ENCODE measurements at regions not wholly inside any gene's neighbourhood (a gene's known extent, or its start where the extent isn't known, plus 50 kb on each side); places are given as distances from the start of the nearest gene placed in this dataset.

- H3K4me3 ChIP-seq = no peak overlapping the region
- H3K27me3 ChIP-seq = no peaks in the 10 kb centered on the region
- DNase-seq = no peak
- no peaks in the 10 kb centered on the region for H3K36me3 ChIP-seq (ENCODE audit: low read depth, missing control alignments)
- 85 to 91% methylated on average over 6 of the region's 6 CpGs for WGBS, 2 donors
- TF ChIP-seq CTCF (IDR thresholded peaks at IDR 0.05) = no peak
- no peak for TF ChIP-seq POLR2A (IDR thresholded peaks at IDR 0.05)
- H3K4me1 ChIP-seq = peaks cover 13% of the 10 kb centered on the region
- no peaks in the 10 kb centered on the region for H3K9me3 ChIP-seq
- no peak overlapping the region for H3K27ac ChIP-seq
- intact Hi-C loops (cut with DNase I; ENCODE audit: low total_unique reads) = no loop called here
Measured at GRCh38 chr10:36183726-36184125, 541.6 kb upstream of the FZD8 start.

- no peak for DNase-seq
- intact Hi-C loops (cut with DNase I; ENCODE audit: low total_unique reads) = no loop called here
- Histone ChIP-seq H3K4me1 (peaks cover 13% of the 10 kb centered on the region), H3K27ac (no peak overlapping the region), H3K9me3 (no peaks in the 10 kb centered on the region), H3K36me3 (ENCODE audit: low read depth, missing control alignments) (no peaks in the 10 kb centered on the region), H3K4me3 (no peak overlapping the region), H3K27me3 (no peaks in the 10 kb centered on the region)
- TF ChIP-seq CTCF (IDR thresholded peaks at IDR 0.05) = no peak
Measured at GRCh38 chr10:36183056-36183455, 541.0 kb upstream of the FZD8 start.

- peak overlapping the region in 1 of 2 donors; percentile 18 for H3K27ac ChIP-seq
- intact Hi-C loops (cut with DNase I; ENCODE audit: low total_unique reads) = no loop called here
Measured at GRCh38 chr10:36182606-36183005, 540.5 kb upstream of the FZD8 start.

GRCh38 chr10:36182179-36182566 lies 540.1 kb upstream of the FZD8 start:
- Histone ChIP-seq H3K27me3 (no peaks in the 10 kb centered on the region), H3K27ac (peak overlapping the region in 1 of 2 donors; percentile 18), H3K4me1 (peaks cover 13% of the 10 kb centered on the region), H3K4me3 (no peak overlapping the region), H3K9me3 (no peaks in the 10 kb centered on the region), H3K36me3 (ENCODE audit: low read depth, missing control alignments) (no peaks in the 10 kb centered on the region)
- DNase-seq = no peak
- 32 to 50% methylated on average over 9 of the region's 9 CpGs for WGBS, 2 donors
- intact Hi-C loops (cut with DNase I; ENCODE audit: low total_unique reads) = no loop called here
- TF ChIP-seq CTCF (IDR thresholded peaks at IDR 0.05) (no peak), POLR2A (IDR thresholded peaks at IDR 0.05) (no peak)

More at GRCh38 chr10:36182606-36183005, 540.5 kb upstream of the FZD8 start:
- H3K9me3 ChIP-seq = no peaks in the 10 kb centered on the region
- DNase-seq = no peak
- no peaks in the 10 kb centered on the region for H3K36me3 ChIP-seq (ENCODE audit: low read depth, missing control alignments)
- 49 to 53% methylated on average over 4 of the region's 4 CpGs for WGBS, 2 donors
- H3K27me3 ChIP-seq = no peaks in the 10 kb centered on the region
- H3K4me3 ChIP-seq = no peak overlapping the region
- H3K4me1 ChIP-seq = peaks cover 13% of the 10 kb centered on the region
- TF ChIP-seq POLR2A (IDR thresholded peaks at IDR 0.05) = no peak
- TF ChIP-seq CTCF (IDR thresholded peaks at IDR 0.05) = no peak

GRCh38 chr10:36181426-36182178 lies 539.5 kb upstream of the FZD8 start:
- no peak for DNase-seq
- no peaks in the 10 kb centered on the region for H3K36me3 ChIP-seq (ENCODE audit: low read depth, missing control alignments)
- H3K9me3 ChIP-seq = no peaks in the 10 kb centered on the region
- WGBS, 2 donors = 34 to 46% methylated on average over 3 of the region's 3 CpGs
- H3K4me3 ChIP-seq = no peak overlapping the region
- H3K27ac ChIP-seq = no peak overlapping the region
- TF ChIP-seq POLR2A (IDR thresholded peaks at IDR 0.05) (no peak), CTCF (IDR thresholded peaks at IDR 0.05) (no peak)
- H3K27me3 ChIP-seq = no peaks in the 10 kb centered on the region
- H3K4me1 ChIP-seq = peaks cover 13% of the 10 kb centered on the region
- intact Hi-C loops (cut with DNase I; ENCODE audit: low total_unique reads) = no loop called here
